CD14-positive monocyte (primary cell): ENCODE measurements at regions not wholly inside any gene's neighbourhood (a gene's known extent, or its start where the extent isn't known, plus 50 kb on each side); places are given as distances from the start of the nearest gene placed in this dataset.

ENCODE experiments used
- DNase-seq, 3 donors: peaks; one replicate each; pipeline ENCODE4 v3.0.0-alpha.2; 2011 to 2022
- H2AFZ ChIP-seq: 2 replicates; pipeline ENCODE4 v1.6.0; 2012; ENCODE audit warnings: mild to moderate bottlenecking, low read depth, low read length, inconsistent platforms; ENCODE audit not compliant: insufficient read depth, poor library complexity, severe bottlenecking
- H3K27ac ChIP-seq, 2 donors: 1 replicate in 1 of 2; 2 replicates in 1 of 2; pipeline ENCODE4 v1.5.1; 2012 to 2013; ENCODE audit warnings: low read length in 2 of 2, control low read depth in 1 of 2, inconsistent platforms in 1 of 2, low read depth in 1 of 2, mild to moderate bottlenecking in 1 of 2
- H3K27me3 ChIP-seq, 2 donors: one replicate each; pipeline versions ENCODE4 v1.6.0 to v1.6.1; 2011 to 2013; ENCODE audit warnings: low read length in 2 of 2; ENCODE audit not compliant: control insufficient read depth in 2 of 2, insufficient read depth in 2 of 2
- H3K36me3 ChIP-seq, 2 donors: replicated peaks in 1 of 2; 1 replicate in 1 of 2; 2 replicates in 1 of 2; pipeline versions ENCODE4 v1.5.1 to v1.6.1; 2012 to 2013; ENCODE audit warnings: low read length in 2 of 2, control low read depth in 1 of 2, inconsistent platforms in 1 of 2, mild to moderate bottlenecking in 1 of 2; ENCODE audit not compliant: insufficient read depth in 2 of 2, control insufficient read depth in 1 of 2
- H3K4me1 ChIP-seq, 2 donors: 1 replicate in 1 of 2; 2 replicates in 1 of 2; pipeline versions ENCODE4 v1.5.1 to v1.6.1; 2012 to 2013; ENCODE audit warnings: low read length in 2 of 2, control low read depth in 1 of 2, inconsistent platforms in 1 of 2, mild to moderate bottlenecking in 1 of 2, moderate library complexity in 1 of 2; ENCODE audit not compliant: insufficient read depth in 2 of 2, control insufficient read depth in 1 of 2
- H3K4me2 ChIP-seq: replicated peaks from 2 replicates; pipeline ENCODE3; 2012; ENCODE audit warnings: low read length, moderate library complexity, mild to moderate bottlenecking; ENCODE audit not compliant: poor library complexity, severe bottlenecking; ENCODE audit errors: extremely low read depth
- H3K4me3 ChIP-seq, 3 experiments: fragments of 200-600 bp in 1 of 3; sonication (generic) in 1 of 3; replicated peaks in 1 of 3; 1 replicate in 2 of 3; 2 replicates in 1 of 3; pipeline ENCODE4 v1.5.1; 2011 to 2013; ENCODE audit warnings: low read length in 3 of 3, mild to moderate bottlenecking in 3 of 3, control low read depth in 2 of 3, low read depth in 2 of 3, inconsistent platforms in 1 of 3, moderate library complexity in 1 of 3
- H3K79me2 ChIP-seq: 2 replicates; pipeline ENCODE4 v1.6.0; 2012; ENCODE audit warnings: mild to moderate bottlenecking, control low read depth, inconsistent platforms, low read length, moderate library complexity; ENCODE audit not compliant: insufficient read depth
- H3K9ac ChIP-seq: 2 replicates; pipeline ENCODE4 v1.6.0; 2017; ENCODE audit warnings: low read length, mild to moderate bottlenecking; ENCODE audit not compliant: insufficient read depth, poor library complexity, severe bottlenecking
- H3K9me3 ChIP-seq, 2 donors: replicated peaks in 1 of 2; 1 replicate in 1 of 2; 2 replicates in 1 of 2; pipeline versions ENCODE4 v1.5.1 to v1.6.1; 2012 to 2013; ENCODE audit warnings: low read length in 2 of 2, control low read depth in 1 of 2; ENCODE audit not compliant: control insufficient read depth in 1 of 2, insufficient read depth in 1 of 2
- H4K20me1 ChIP-seq: 2 replicates; pipeline ENCODE4 v1.6.0; 2012; ENCODE audit warnings: mild to moderate bottlenecking, low read length, control low read depth, moderate library complexity; ENCODE audit not compliant: insufficient read depth
- H3K27ac Mint-ChIP-seq, 7 donors: one replicate each; pipeline ENCODE4 v1.8.0; 2020; ENCODE audit warnings: mild to moderate bottlenecking in 7 of 7, mixed read lengths in 7 of 7, moderate library complexity in 6 of 7, inconsistent platforms in 2 of 7
- H3K27me3 Mint-ChIP-seq, 3 donors: one replicate each; pipeline ENCODE4 v1.8.0; 2021 to 2022; ENCODE audit warnings: low read depth in 3 of 3, mild to moderate bottlenecking in 3 of 3, mixed read lengths in 3 of 3, moderate library complexity in 3 of 3, inconsistent platforms in 1 of 3
- H3K36me3 Mint-ChIP-seq, 2 donors: one replicate each; pipeline ENCODE4 v1.8.0; 2020; ENCODE audit warnings: mixed read lengths in 2 of 2, inconsistent platforms in 1 of 2, mild to moderate bottlenecking in 1 of 2
- H3K4me1 Mint-ChIP-seq: one replicate; pipeline ENCODE4 v1.8.0; 2020; ENCODE audit warnings: mild to moderate bottlenecking, mixed read lengths
- H3K4me3 Mint-ChIP-seq, 2 donors: one replicate each; pipeline ENCODE4 v1.8.0; 2020; ENCODE audit warnings: mild to moderate bottlenecking in 2 of 2, mixed read lengths in 2 of 2, moderate library complexity in 1 of 2
- H3K9me3 Mint-ChIP-seq, 7 donors: one replicate each; pipeline ENCODE4 v1.8.0; 2020 to 2022; ENCODE audit warnings: mixed read lengths in 7 of 7, mild to moderate bottlenecking in 6 of 7, moderate library complexity in 6 of 7, inconsistent platforms in 2 of 7
- WGBS: methylation state at CpG from one replicate; pipeline ENCODE4 v1.1.5; 2013; ENCODE audit warnings: missing lambda C conversion rate; ENCODE audit not compliant: insufficient coverage; 5-methylcytosine and 5-hydroxymethylcytosine counted together
- intact Hi-C, 2 donors: fragments of 100-400 bp; cut with micrococcal nuclease; formaldehyde crosslinking; loops; one replicate each; pipeline versions ENCODE4 v1.15.0 to v1.15.1; 2023
- TF ChIP-seq, protein P1 (sequence below): fragments of 200-600 bp; IDR thresholded peaks from one replicate; pipeline ENCODE4 v1.8.0; 2022; ENCODE audit warnings: antibody characterized with exemption, mild to moderate bottlenecking

GRCh38 chr6:121760191-121760590 is 324.7 kb downstream of the GJA1 start:
- no peaks in the 10 kb centered on the region for H4K20me1 ChIP-seq
- H3K27ac ChIP-seq: no peak overlapping the region
- WGBS: 77% methylated on average over 7 of the region's 11 CpGs
- no peak for DNase-seq
- peaks cover 0 to 12% (median 7%) of the 10 kb centered on the region in 7 donors for H3K9me3 Mint-ChIP-seq
- H3K36me3 ChIP-seq: no peaks in the 10 kb centered on the region
- H3K9ac ChIP-seq: no peak overlapping the region
- H3K27me3 Mint-ChIP-seq: peaks cover 0 to 1% (median 0%) of the 10 kb centered on the region in 3 donors
- no peaks in the 10 kb centered on the region for H3K79me2 ChIP-seq
- H3K4me1 ChIP-seq: no peaks in the 10 kb centered on the region
- TF ChIP-seq, protein P1, sequence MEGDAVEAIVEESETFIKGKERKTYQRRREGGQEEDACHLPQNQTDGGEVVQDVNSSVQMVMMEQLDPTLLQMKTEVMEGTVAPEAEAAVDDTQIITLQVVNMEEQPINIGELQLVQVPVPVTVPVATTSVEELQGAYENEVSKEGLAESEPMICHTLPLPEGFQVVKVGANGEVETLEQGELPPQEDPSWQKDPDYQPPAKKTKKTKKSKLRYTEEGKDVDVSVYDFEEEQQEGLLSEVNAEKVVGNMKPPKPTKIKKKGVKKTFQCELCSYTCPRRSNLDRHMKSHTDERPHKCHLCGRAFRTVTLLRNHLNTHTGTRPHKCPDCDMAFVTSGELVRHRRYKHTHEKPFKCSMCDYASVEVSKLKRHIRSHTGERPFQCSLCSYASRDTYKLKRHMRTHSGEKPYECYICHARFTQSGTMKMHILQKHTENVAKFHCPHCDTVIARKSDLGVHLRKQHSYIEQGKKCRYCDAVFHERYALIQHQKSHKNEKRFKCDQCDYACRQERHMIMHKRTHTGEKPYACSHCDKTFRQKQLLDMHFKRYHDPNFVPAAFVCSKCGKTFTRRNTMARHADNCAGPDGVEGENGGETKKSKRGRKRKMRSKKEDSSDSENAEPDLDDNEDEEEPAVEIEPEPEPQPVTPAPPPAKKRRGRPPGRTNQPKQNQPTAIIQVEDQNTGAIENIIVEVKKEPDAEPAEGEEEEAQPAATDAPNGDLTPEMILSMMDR: no peak
- no peak overlapping the region for H2AFZ ChIP-seq
- H3K4me3 ChIP-seq: no peak overlapping the region
- no peak overlapping the region for H3K27ac Mint-ChIP-seq
- no peak overlapping the region for H3K4me3 Mint-ChIP-seq
- no peaks in the 10 kb centered on the region for H3K27me3 ChIP-seq
- no peak overlapping the region for H3K4me2 ChIP-seq
- intact Hi-C loops: no loop called here
- no peaks in the 10 kb centered on the region for H3K4me1 Mint-ChIP-seq
- no peaks in the 10 kb centered on the region for H3K36me3 Mint-ChIP-seq
- peaks cover 0 to 12% of the 10 kb centered on the region in 2 donors for H3K9me3 ChIP-seq

DNA sequence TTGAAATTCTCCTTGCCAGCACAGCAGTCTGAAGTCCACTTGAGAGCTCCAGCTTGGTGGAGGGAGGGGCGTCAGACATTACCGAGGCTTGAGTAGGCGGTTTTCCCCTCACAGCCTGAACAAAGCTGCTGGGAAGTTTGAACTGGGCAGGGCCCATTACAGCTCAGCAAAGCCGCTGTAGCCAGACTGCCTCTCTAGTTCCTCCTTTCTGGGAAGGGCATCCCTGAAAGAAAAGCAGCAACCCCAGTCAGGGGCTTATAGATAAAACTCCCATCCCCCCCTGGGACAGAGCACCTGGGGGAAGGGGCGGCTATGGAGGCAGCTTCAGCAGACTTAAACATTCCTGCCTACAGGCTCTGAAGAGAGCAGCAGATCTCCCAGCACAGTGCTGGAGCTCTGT is 325.3 kb downstream of the GJA1 start:
- H3K4me3 ChIP-seq: no peak overlapping the region
- H3K27me3 ChIP-seq: no peaks in the 10 kb centered on the region
- no peaks in the 10 kb centered on the region for H4K20me1 ChIP-seq
- H3K9ac ChIP-seq: no peak overlapping the region
- no peak overlapping the region for H3K27ac Mint-ChIP-seq
- 95% methylated on average over 3 of the region's 5 CpGs for WGBS
- no peaks in the 10 kb centered on the region for H3K36me3 Mint-ChIP-seq
- intact Hi-C loops: no loop called here
- H3K36me3 ChIP-seq: no peaks in the 10 kb centered on the region
- TF ChIP-seq, protein P1: no peak
- no peak overlapping the region for H2AFZ ChIP-seq
- DNase-seq: no peak
- H3K79me2 ChIP-seq: no peaks in the 10 kb centered on the region
- H3K9me3 ChIP-seq: peaks cover 0 to 12% of the 10 kb centered on the region in 2 donors
- no peaks in the 10 kb centered on the region for H3K4me1 Mint-ChIP-seq
- no peak overlapping the region for H3K27ac ChIP-seq
- H3K27me3 Mint-ChIP-seq: peaks cover 0 to 1% (median 0%) of the 10 kb centered on the region in 3 donors
- H3K4me3 Mint-ChIP-seq: no peak overlapping the region
- H3K4me1 ChIP-seq: no peaks in the 10 kb centered on the region
- H3K9me3 Mint-ChIP-seq: peaks cover 0 to 11% (median 7%) of the 10 kb centered on the region in 7 donors
- H3K4me2 ChIP-seq: no peak overlapping the region
